GM18519 (cell line): ENCODE measurements at regions not wholly inside any gene's neighbourhood (a gene's known extent, or its start where the extent isn't known, plus 50 kb on each side); places are given as distances from the start of the nearest gene placed in this dataset.

Source experiments
- ATAC-seq: cut with Tn5 transposase; IDR thresholded peaks from one replicate; pipeline ENCODE4 v1.9.1; 2021; ENCODE audit warnings: mild to moderate bottlenecking, moderate library complexity; ENCODE audit not compliant: unreplicated experiment, low FRiP score

DNA sequence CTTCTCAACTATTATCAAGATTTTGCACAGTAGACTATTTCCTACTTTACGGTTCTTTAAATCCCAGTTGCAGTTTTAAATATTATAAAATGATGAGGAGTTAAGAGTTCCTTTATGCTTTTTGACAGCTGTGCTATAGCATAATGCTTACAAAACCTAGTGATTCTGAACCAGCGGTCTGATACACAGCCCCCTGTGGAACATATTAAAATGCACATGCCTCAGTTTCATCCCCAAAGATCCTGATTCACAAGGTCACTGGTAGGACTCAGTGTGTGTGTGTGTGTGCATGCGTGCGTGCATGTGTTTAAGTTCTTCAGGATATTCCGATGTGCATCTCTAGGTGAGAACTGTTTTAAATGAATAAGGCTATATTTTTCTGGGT, 330.1 kb upstream of the TPM1 start:
- no peak for ATAC-seq

DNA sequence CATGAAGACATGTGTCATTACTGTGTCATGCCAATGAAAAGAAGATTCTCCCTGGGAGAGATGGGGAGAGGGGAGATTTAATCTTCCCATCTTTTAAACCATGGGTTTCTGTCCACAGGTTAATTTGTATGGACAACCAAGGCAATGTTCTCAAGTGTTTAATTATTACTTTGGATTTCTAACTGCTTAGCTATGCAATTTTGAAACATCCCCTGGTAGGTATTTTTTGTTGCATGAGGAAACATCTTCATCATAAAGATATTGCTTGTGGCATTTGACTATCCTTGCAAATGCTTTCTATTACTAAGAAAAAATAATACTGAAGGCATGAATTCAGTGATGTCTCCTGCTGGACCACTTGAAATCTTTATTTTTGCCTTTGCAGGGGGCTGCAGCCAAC, 326.6 kb upstream of the TPM1 start:
- ATAC-seq: no peak

DNA sequence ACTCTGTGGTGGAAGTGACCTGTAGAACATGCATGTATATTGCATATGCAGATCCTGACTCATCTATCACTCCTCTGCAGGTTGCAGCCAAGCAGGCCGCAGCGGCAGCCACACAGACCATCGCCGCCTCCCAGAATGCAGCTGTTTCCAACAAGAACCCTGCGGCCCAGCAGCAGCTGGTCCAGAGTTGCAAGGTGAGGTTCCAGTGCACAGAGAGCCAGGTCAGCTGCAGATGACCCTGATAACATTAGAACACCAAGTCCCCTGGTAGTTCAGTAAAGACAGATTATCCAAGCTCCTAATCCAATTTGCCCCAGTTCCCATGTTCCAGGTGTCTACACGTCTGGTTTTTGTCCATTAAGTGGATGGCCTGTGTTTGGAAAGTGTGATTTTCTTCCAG, 325.1 kb upstream of the TPM1 start:
- ATAC-seq: no peak

DNA sequence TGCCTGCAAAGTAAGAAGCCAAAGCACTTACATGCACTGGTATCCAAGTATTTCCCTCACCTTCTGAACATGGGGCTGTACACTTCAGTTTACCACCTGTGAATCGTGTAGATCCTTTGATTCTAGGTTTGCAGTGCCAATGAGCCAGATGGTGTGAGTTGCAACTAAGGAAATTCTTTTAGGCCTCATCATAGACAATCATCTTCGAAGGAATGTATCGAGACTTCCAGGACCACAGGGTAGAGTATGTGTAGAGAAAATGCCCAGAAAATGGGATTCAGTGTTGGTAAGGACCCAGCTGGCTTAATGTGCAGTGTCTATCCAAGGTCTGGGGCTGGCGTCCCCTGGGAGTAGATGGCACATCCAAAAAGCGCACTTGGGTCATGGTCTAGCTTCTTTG, 323.2 kb upstream of the TPM1 start:
- ATAC-seq: no peak

DNA sequence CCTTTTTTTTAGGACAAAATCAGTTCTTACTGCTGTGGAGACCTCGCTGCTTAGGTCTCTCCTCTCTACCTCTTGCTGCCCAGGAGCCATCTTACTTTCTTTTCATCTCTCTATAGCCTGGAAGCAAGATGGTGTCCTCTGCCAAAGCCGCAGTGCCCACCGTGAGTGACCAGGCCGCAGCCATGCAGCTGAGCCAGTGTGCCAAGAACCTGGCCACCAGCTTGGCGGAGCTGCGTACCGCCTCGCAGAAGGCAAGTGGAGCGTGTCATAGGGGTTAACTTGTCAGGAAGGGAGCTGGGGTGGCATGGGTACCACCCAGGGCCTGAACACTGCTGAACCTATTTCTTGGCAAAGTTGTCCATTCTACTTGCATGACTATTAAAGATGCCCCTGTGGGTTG, 320.3 kb upstream of the TPM1 start:
- no peak for ATAC-seq

DNA sequence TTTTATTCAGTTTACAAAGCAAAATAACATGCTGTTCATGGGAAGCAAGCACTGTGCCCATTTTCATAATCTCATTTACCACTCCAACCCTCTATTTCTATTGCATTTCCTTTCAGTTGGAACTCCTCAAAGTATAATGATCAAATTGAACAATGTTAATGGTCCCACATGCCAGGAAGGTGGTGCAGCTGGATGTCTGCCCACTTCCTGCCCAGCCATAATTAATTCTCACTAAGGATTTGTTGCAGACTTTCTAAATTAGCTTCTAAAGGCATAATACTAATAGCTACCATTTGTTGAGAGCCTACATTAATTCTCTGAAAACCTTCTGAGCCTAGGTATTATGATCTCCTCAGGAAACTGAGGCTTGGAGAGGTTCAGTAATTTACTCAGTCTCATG, 316.1 kb upstream of the TPM1 start:
- no peak for ATAC-seq

DNA sequence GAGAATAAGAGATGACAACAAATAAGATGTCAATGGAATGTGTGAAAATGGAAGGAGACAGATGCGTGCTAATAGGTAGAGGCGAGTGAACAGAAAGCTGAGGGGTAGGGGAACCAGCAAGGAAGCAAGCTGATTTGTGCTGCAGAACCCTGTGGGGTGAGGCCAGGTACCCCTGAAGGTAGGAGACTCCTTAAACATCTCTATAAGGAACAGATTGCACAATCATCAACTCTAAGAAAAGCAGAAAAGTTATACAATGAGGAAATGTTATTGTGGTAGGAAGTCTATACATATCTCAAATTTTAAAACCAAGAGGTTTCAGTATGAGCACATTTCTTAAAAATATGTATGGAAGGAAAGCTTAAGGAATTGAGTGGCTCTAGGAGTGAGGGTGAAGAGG, 315.0 kb upstream of the TPM1 start:
- no peak for ATAC-seq

DNA sequence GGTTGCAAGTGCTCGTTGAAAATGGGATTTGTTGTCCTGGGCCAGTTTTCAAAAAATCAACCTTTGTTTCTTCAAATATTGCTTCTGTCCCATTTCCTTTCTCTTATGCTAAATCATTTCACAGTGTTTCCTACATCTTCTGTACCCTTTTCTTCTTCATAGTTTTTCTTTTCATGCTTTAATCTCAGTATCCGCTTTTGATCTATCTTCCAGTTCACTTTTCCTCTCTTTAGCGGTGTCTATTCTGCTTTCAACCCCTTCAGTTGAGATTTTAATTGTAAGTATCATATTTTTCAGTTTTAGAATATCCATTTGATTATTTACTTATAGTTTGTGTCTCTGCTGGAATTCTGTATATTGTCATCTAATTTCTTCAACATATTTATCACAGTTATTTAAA, 311.7 kb upstream of the TPM1 start:
- ATAC-seq: no peak

DNA sequence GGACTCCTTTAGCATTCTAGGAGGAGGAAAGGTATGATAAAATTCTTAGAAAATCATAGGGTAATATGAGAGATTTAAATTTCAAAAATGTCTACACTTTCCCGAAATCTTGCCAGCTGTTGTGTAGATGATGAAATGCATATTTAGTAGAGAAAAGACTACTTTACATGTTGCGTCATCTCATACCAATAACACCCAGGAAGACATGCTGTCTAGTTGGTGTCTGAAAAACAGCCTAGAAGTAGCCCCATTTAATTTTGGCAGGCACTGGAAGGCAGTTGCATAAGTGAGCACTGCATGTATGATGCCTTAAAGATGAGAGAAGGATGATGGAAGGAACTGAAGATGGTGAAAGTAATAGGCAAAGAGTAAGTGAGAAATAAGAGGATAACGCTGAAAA, 310.5 kb upstream of the TPM1 start:
- no peak for ATAC-seq

DNA sequence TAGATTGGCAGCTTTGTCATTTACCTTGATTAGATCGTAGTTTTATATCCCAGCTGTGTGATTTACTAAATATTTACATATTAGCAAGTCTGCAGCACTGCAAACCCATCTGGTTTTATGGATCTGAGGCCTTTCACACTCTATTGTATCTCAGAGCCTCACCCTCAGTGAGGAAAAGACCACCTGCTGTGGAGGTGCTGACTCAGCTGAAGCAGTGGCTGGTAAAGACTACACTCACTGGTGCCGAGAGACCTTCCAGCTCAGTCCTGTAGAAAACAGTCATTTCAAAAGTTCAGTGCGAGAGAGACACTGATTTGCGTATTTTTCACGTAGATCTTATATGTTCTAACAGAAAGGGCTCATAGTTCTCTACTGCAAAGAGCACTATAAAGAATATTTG, 307.8 kb upstream of the TPM1 start:
- ATAC-seq: no peak

DNA sequence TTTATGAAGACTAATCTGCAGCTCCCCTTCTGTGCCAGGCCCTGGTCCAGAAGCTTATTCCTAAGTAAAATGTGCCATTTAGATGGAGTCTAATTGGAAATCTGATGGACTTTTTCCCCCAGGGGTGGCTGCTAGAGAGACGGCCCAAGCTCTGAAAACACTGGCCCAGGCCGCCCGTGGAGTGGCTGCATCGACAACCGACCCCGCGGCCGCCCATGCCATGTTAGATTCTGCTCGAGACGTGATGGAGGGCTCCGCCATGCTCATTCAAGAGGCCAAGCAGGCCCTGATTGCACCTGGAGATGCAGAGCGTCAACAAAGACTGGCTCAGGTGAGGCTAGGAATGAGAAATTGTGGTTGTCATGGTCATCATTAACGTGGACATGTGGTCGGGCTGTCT, 305.8 kb upstream of the TPM1 start:
- no peak for ATAC-seq

DNA sequence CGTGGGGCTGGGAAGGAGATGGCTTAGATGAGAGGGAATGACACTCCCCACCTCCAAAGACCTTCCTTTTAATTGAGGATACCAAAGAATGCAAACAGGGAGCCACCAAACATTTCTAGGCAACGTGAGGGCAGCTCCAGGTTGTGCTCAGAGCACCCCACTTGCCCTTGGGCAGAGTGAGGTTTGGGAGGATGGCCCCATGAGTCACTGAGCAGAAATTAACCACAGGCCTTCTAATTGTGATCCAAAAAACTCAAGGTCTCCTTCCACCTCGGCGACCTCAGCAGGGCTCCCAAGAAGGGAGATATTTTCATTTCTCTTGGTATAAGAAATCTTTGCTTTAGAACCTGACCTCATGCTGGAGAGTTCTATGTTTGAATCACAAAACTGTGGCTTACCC, 305.0 kb upstream of the TPM1 start:
- ATAC-seq: no peak

DNA sequence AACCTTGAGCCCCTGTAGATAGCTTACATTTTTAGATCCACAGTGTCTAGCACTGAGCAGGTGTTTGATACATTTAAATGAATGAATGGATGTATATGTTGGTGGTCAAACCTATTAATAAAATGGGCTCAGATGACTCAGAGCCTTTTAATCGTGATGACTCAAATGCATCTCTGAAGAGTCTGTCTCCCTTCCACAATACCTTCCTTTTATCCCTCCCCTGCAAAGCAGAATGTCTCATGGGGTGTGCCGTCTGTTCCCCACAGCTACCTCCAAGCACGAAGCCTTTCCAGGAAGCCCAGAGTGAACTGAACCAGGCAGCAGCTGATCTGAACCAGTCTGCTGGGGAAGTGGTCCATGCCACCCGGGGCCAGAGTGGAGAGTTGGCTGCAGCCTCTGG, 303.5 kb upstream of the TPM1 start:
- no peak for ATAC-seq

DNA sequence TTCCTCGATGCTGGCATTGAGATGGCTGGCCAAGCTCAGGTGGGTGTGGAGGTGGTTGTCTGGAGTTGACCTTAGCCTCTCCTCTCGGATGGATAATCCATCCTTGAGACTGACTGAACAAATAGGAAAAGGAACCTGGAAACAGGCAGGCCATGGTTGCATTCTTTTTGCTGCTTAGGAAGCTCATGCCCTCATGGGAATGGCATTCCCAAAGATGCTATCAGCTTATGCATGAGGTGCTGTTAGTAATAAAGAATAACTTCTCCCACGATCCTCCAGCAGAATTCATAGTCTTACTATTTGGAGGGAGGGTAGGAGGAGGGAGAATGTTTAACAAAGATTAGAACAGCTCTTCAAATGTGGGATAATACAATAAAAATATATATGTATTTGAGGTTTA, 303.0 kb upstream of the TPM1 start:
- no peak for ATAC-seq

DNA sequence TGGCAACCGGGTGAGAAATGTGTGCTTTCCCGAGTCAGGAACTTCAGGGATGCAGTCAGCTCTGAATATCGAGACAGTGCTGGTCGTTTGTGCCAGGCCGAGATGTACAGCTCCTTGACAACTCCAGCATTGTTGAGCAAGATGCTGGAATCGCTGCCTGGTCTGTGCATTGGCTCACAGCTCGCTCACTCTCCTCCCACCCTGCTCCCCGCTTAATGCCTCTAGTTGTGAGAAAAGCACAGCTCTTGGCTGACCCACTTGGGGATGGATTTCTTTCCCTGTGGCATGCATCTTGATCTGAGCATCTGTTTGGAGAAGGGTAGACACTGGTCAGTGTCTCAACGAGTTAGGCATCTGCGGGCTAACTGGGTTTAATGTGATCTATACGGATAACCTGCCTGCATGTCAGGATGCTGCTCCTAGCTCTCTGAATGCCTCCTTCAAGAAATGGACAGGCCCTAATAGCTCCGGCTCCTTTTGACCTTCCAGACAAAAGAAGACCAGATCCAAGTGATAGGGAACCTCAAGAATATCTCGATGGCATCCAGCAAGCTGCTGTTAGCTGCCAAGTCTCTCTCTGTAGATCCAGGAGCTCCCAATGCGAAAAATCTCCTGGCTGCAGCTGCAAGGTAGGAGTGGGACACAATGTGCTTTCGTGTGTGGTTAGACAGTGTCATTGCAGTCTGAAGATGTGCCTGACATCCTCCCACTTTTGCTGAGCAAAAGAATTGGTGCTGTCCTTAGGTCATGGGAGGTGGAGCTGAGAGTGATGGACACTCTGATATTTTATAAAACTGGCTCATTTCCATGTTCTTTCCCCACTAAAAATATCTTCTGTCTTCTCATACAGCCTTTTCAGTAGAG, 302.2 kb upstream of the TPM1 start:
- no peak for ATAC-seq

DNA sequence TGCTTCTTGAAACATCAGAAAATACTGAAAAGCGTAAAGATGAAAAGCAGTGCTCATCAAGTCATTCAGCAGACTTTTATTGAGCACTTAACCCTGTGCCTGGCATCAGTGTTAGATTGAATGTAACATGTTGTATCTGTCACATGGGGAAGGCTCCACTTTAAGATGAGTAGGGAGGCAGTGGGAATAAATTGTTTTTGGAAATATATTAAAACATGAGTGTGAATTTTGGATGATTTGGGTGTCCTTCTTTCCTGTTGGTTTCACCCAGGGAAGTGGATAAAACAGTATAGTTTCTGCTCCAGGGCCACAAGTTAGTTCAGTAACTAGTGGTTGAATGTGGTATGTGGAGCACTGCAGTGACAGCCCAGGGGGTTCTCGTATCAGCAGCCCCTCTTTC, 301.4 kb upstream of the TPM1 start:
- ATAC-seq: no peak

DNA sequence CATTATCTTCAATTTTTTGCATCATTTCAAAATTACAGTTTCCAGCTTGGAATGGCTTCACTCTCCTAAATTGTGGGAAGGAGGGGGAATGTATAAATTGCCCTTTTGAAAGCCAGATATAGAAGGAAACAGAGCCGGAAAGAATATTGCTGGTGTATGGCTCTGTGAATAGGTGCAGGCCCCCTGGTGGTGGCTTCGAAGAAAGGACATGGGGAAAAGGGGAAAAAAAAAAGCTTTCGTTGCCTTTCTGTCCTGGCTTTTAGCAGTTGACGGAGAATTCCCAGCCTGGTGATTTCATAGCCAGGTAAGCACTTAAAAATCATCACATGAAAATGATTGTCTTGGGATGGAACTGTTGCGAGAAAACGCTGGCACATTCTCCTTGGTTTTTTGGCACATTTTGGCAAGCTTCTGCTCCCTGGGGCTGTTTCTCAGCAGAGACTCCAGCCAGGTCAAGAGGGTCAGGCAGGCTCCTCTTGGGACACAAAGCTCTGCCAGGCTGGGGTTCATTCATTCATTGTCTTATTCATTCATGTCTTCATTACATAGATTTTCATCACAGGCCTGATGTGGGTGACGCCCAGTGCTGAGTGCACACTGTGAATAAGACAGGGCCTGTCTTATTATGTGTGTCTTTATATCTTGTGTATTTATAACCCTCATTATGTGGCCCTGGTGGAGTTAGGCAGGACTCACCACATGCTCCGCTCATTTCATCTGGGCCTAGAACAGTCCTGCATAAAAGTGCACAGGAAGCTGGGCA, 300.0 kb upstream of the TPM1 start:
- ATAC-seq: no peak

DNA sequence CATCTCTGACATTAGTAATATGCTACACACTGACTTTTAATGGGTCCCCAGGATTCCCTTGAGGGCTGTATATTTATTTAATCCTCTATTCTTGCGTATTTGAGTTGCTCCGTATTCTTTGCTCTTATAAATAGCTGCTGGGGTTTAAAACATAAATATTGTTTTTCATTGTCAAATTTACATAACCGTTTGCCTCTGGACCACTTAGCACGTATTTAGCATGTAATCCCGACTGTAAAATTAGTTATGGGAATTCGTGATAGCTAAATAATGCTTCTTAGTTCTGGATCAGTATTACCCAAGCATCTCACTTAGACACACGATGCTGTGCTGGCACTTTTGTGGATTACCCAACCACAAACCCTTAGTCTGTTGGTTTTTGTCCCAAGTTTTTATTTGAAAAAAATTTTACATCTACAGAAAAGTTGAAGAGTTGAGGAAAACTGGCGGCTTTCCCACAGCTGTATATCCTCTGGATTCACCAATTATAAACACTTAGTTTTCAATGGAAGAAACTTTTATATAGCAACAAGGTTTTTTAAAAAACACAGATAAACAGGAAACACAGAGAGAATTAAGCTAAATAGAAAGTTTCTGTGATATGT, 296.8 kb upstream of the TPM1 start:
- no peak for ATAC-seq

DNA sequence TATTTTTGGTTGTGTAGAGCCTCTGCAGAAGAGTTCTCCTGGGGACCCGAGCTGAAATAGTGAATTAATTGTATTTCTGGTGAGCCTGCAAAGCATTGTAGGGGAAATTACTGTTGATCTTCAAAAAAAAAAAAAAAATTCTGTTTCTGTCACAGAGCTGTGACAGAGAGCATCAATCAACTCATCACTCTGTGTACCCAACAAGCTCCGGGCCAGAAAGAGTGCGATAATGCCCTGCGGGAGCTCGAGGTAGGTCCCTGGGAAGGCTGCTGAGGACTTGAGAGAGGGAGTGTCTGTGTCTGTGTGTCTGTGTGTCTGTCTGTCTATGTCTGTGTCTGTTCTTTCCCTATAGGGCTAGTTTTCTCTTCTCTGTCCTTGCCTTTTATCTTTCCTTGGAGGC, 294.4 kb upstream of the TPM1 start:
- ATAC-seq: no peak

DNA sequence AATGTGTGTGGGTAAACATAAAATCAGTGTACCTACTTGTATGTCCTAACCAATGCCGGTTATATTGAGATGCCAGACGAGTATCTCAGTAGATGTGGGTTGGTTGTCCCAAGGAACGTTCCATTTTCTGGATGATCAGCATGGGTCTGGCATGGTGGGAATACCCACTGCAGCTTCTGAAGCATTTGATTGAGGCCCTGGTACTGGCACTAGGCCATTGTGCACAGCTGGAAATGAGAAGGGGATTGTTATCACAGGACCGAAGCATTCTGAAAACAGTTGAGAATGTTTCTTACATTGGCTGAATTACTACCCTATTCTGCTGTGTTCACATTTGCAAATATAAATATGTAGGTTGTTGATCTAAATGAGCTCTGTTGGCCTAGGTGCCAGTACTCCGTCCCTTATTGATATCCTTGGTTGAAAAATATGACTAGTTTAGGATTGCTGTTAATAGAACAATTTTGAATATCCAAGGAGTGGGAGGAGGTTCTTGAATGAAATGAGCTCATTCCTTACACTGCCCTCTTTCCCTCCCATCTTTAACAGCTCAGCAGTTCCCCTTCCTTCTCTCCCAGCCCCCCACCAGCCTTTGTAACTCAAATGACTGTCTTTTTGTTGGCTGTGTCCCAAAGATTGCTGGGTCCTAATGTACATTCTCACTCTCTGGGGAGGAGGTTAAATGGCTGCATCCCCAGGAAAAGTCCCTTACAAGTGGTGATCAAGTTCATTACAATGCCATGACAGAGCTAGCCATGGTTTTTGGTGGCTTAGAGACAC, 293.3 kb upstream of the TPM1 start:
- no peak for ATAC-seq

DNA sequence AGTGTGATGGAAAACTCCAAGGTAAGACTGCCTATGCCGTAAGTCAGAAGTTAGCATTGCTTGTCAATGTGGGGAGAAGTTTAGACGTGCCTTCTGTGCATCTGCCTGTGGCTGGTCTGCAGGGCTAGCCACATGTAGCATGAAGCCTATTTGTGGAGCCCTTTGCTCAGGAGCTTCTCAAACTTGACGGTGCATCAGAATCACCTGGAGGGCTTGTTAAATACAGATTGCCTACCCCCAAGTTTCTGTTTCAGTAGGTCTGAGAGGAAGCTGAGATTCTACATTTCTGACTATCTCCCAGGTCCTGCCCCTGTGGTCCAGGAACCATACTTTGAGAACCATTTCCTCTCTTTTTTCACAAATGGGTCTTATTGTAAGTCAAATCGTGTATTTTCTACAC, 292.1 kb upstream of the TPM1 start:
- ATAC-seq: no peak
